Adrenal gland (tissue), 9 donors: ENCODE measurements at regions not wholly inside any gene's neighbourhood (a gene's known extent, or its start where the extent isn't known, plus 50 kb on each side); places are given as distances from the start of the nearest gene placed in this dataset.

Source experiments
- DNase-seq, 7 donors: peaks; one replicate each; pipeline ENCODE4 v3.0.0-alpha.2; 2019 to 2020
- H3K27ac ChIP-seq, 5 donors: fragments of 200-600 bp; sonication (generic) in 4 of 5; 1 replicate in 3 of 5; 2 replicates in 2 of 5; pipeline versions ENCODE4 v1.5.1 to v1.8.0; 2016 to 2020; ENCODE audit warnings: mild to moderate bottlenecking in 1 of 5
- H3K27me3 ChIP-seq: fragments of 200-600 bp; 2 replicates; pipeline ENCODE4 v1.8.0; 2021
- H3K36me3 ChIP-seq, 2 donors: fragments of 200-600 bp; replicated peaks in 1 of 2; 1 replicate in 1 of 2; 2 replicates in 1 of 2; pipeline versions ENCODE4 v1.5.1 to v1.8.0; 2018 to 2022
- H3K4me1 ChIP-seq, 2 donors: fragments of 200-600 bp; replicated peaks in 1 of 2; 1 replicate in 1 of 2; 2 replicates in 1 of 2; pipeline versions ENCODE4 v1.5.1 to v1.8.0; 2018 to 2021
- H3K4me3 ChIP-seq, 4 donors: fragments of 200-600 bp; sonication (generic) in 3 of 4; one replicate each; pipeline ENCODE4 v1.5.1; 2016 to 2018
- H3K9me3 ChIP-seq, 3 donors: fragments of 200-600 bp; sonication (generic) in 1 of 3; replicated peaks in 1 of 3; 1 replicate in 2 of 3; 2 replicates in 1 of 3; pipeline versions ENCODE4 v1.5.1 to v1.8.0; 2016 to 2021
- POLR2A ChIP-seq, 2 donors: fragments of 450-650 bp; IDR thresholded peaks; one replicate each; pipeline ENCODE4 v1.6.1; 2017; ENCODE audit warnings: antibody characterized with exemption in 2 of 2, mild to moderate bottlenecking in 2 of 2, moderate library complexity in 1 of 2
- WGBS, 4 donors: extraction: QIAGEN DNeasy Blood & Tissue Kit in 2 of 4; methylation state at CpG; one replicate each; pipeline versions ENCODE4 v1.1.5 to v1.1.7; 2013 to 2017; 5-methylcytosine and 5-hydroxymethylcytosine counted together
- intact Hi-C, 2 donors: fragments of 100-400 bp; cut with DNase I; formaldehyde crosslinking; loops; one replicate each; pipeline versions ENCODE4 v1.14.1 to v1.15.0; 2022 to 2023
- TF ChIP-seq, protein P1 (sequence below), 6 experiments: fragments of 450-650 bp in 4 of 6; fragments of 200-600 bp in 2 of 6; sonication (generic) in 1 of 6; IDR thresholded peaks; 1 replicate in 5 of 6; 2 replicates in 1 of 6; pipeline versions ENCODE4 v1.5.1 to v1.8.0; 2016 to 2021; ENCODE audit warnings: antibody characterized with exemption in 6 of 6, mild to moderate bottlenecking in 2 of 6, moderate library complexity in 1 of 6
- donor health status: healthy with polysubstance abuse.
- donor health status: Bipolar disorder and iron deficiency.
- donor health status: DM: yes; HTN: yes; CAD: no.
- donor health status: DM: no; HTN: no; CAD: no.
- donor health status: DM: no; HTN: no; CAD: no.

DNA sequence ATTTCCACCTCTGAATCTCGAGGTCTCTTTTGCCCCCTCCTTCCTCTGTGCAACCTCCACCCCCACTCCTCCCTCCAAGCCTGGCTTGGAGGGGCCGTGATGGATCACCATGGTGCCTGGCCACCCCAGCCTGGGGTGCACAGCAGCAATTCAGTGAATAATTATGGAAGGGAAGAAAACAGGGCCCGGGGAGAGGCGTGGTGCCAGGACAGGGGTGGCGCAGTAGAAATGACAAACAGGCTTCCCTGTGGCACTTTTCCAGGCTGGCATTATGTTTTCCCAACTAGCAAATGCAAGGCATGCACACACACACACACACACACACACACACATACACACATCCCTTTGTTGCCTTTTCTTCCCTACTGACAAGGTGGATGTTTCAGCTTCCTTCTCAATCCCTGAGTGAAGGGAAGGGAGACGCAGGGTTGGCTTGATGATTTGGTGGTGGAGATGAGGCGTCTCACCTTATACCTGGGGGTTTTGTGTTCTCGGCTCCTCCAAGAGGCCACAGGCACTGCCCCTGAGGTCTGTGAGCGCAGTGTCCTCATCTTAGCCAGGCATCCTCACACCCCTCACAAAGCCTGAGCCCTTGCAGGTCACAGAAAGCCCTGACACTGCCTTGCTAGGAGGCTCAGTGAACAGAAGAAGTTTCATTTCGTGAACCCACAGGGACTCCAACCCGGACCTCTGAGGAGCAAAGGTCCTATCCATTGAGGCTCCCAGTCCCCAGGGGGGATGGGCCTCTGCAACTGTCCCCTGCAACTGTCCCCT, 215.8 kb downstream of the MATN1 start:
- TF ChIP-seq, protein P1, sequence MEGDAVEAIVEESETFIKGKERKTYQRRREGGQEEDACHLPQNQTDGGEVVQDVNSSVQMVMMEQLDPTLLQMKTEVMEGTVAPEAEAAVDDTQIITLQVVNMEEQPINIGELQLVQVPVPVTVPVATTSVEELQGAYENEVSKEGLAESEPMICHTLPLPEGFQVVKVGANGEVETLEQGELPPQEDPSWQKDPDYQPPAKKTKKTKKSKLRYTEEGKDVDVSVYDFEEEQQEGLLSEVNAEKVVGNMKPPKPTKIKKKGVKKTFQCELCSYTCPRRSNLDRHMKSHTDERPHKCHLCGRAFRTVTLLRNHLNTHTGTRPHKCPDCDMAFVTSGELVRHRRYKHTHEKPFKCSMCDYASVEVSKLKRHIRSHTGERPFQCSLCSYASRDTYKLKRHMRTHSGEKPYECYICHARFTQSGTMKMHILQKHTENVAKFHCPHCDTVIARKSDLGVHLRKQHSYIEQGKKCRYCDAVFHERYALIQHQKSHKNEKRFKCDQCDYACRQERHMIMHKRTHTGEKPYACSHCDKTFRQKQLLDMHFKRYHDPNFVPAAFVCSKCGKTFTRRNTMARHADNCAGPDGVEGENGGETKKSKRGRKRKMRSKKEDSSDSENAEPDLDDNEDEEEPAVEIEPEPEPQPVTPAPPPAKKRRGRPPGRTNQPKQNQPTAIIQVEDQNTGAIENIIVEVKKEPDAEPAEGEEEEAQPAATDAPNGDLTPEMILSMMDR (IDR thresholded peaks at IDR 0.05) = no peak
- no peak for TF ChIP-seq POLR2A (IDR thresholded peaks at IDR 0.05)
- no peak overlapping the region for H3K4me3 ChIP-seq
- no peak overlapping the region for H3K27ac ChIP-seq
- intact Hi-C loops = no loop called here
- H3K27me3 ChIP-seq = no peaks in the 10 kb centered on the region
- DNase-seq = peak in 1 of 7 donors; percentile 31
- WGBS, 4 donors = 65 to 75% (median 70%) methylated on average over 8 to 11 of the region's 11 CpGs
- no peaks in the 10 kb centered on the region for H3K4me1 ChIP-seq
- no peaks in the 10 kb centered on the region for H3K9me3 ChIP-seq
- no peaks in the 10 kb centered on the region for H3K36me3 ChIP-seq

GRCh38 chr1:30507016-30507312, 216.4 kb downstream of the MATN1 start:
- intact Hi-C loops = no loop called here
- no peaks in the 10 kb centered on the region for H3K36me3 ChIP-seq
- H3K27me3 ChIP-seq = no peaks in the 10 kb centered on the region
- no peak overlapping the region for H3K27ac ChIP-seq
- H3K4me3 ChIP-seq = no peak overlapping the region
- TF ChIP-seq POLR2A (IDR thresholded peaks at IDR 0.05) = no peak
- TF ChIP-seq, protein P1 (IDR thresholded peaks at IDR 0.05) = no peak
- H3K9me3 ChIP-seq = no peaks in the 10 kb centered on the region
- H3K4me1 ChIP-seq = no peaks in the 10 kb centered on the region
- DNase-seq = no peak
- WGBS, 4 donors = 85 to 93% (median 89%) methylated on average over 2 of the region's 2 CpGs

- H3K36me3 ChIP-seq = no peaks in the 10 kb centered on the region
- no peaks in the 10 kb centered on the region for H3K4me1 ChIP-seq
- H3K27me3 ChIP-seq = no peaks in the 10 kb centered on the region
- intact Hi-C loops = no loop called here
- no peak overlapping the region for H3K27ac ChIP-seq
- no peak overlapping the region for H3K4me3 ChIP-seq
- H3K9me3 ChIP-seq = no peaks in the 10 kb centered on the region
- WGBS, 4 donors = 54 to 65% (median 62%) methylated on average over 7 to 10 of the region's 10 CpGs
- TF ChIP-seq, protein P1 (IDR thresholded peaks at IDR 0.05) = no peak
- peak in 1 of 7 donors; percentile 28 for DNase-seq
Measured at GRCh38 chr1:30506291-30507015, 216.9 kb downstream of the MATN1 start.

- Histone ChIP-seq H3K9me3 (no peaks in the 10 kb centered on the region), H3K27ac (no peak overlapping the region), H3K36me3 (no peaks in the 10 kb centered on the region), H3K4me1 (no peaks in the 10 kb centered on the region), H3K4me3 (no peak overlapping the region), H3K27me3 (no peaks in the 10 kb centered on the region)
- intact Hi-C loops = no loop called here
- TF ChIP-seq, protein P1 (IDR thresholded peaks at IDR 0.05) = no peak
- no peak for TF ChIP-seq POLR2A (IDR thresholded peaks at IDR 0.05)
- peak in 1 of 7 donors; percentile 15 for DNase-seq
- WGBS, 4 donors = 81 to 89% (median 85%) methylated on average over 7 of the region's 7 CpGs
Measured at GRCh38 chr1:30505853-30506252, 217.5 kb downstream of the MATN1 start.
